Fibroblast of gingiva (primary cell): ENCODE measurements at regions not wholly inside any gene's neighbourhood (a gene's known extent, or its start where the extent isn't known, plus 50 kb on each side); places are given as distances from the start of the nearest gene placed in this dataset.

Experiments used
- DNase-seq: peaks from one replicate; pipeline ENCODE4 v3.0.0-alpha.2; 2011; ENCODE audit warnings: low read depth

GRCh38 chr2:6526093-6526824 lies 339.4 kb downstream of the CMPK2 start:
- DNase-seq: no peak

GRCh38 chr2:6531304-6531703 lies 334.4 kb downstream of the CMPK2 start:
- DNase-seq: no peak

- DNase-seq: no peak
Measured at GRCh38 chr2:6535572-6535971, 330.1 kb downstream of the CMPK2 start.

GRCh38 chr2:6538607-6539006 lies 327.1 kb downstream of the CMPK2 start:
- DNase-seq: no peak

GRCh38 chr2:6545336-6545735 lies 320.4 kb downstream of the CMPK2 start:
- no peak for DNase-seq

- DNase-seq: no peak
Measured at GRCh38 chr2:6545795-6546194, 319.9 kb downstream of the CMPK2 start.

- DNase-seq: no peak
Measured at GRCh38 chr2:6554466-6554865, 311.2 kb downstream of the CMPK2 start.

GRCh38 chr2:6556755-6557154 lies 309.0 kb downstream of the CMPK2 start:
- DNase-seq: peak; percentile 33

- DNase-seq: no peak
Measured at GRCh38 chr2:6557737-6558136, 308.0 kb downstream of the CMPK2 start.

- no peak for DNase-seq
Measured at GRCh38 chr2:6562771-6563170, 302.9 kb downstream of the CMPK2 start.

- DNase-seq: no peak
Measured at GRCh38 chr2:6564326-6564725, 301.4 kb downstream of the CMPK2 start.

- DNase-seq: no peak
Measured at GRCh38 chr2:6574121-6574520, 291.6 kb downstream of the CMPK2 start.

GRCh38 chr2:6576302-6576701 lies 289.4 kb downstream of the CMPK2 start:
- DNase-seq: no peak

- no peak for DNase-seq
Measured at GRCh38 chr2:6577960-6578359, 287.7 kb downstream of the CMPK2 start.

GRCh38 chr2:6578416-6578815 lies 287.3 kb downstream of the CMPK2 start:
- no peak for DNase-seq

- no peak for DNase-seq
Measured at GRCh38 chr2:6579281-6579680, 286.4 kb downstream of the CMPK2 start.

- DNase-seq: peak; percentile 22
Measured at GRCh38 chr2:6580982-6581381, 284.7 kb downstream of the CMPK2 start.

- no peak for DNase-seq
Measured at GRCh38 chr2:6589150-6589549, 276.6 kb downstream of the CMPK2 start.

GRCh38 chr2:6590442-6590841 lies 275.3 kb downstream of the CMPK2 start:
- no peak for DNase-seq

GRCh38 chr2:6602471-6602870 lies 263.2 kb downstream of the CMPK2 start:
- no peak for DNase-seq

GRCh38 chr2:6605836-6606505 lies 259.7 kb downstream of the CMPK2 start:
- DNase-seq: no peak

GRCh38 chr2:6617794-6618193 lies 247.9 kb downstream of the CMPK2 start:
- no peak for DNase-seq

GRCh38 chr2:6618201-6618600 lies 247.5 kb downstream of the CMPK2 start:
- no peak for DNase-seq

- no peak for DNase-seq
Measured at GRCh38 chr2:6623746-6624145, 242.0 kb downstream of the CMPK2 start.
